ENCODE measurements at regions not wholly inside any gene's neighbourhood (a gene's known extent, or its start where the extent isn't known, plus 50 kb on each side); places are given as distances from the start of the nearest gene placed in this dataset.
"Not testable (repeated sequence)": the region's sequence is repeated elsewhere in the genome, so short reads cannot be mapped to it uniquely, and the experiment has no call there.

GRCh38 chr2:145752091-145752806 is 1232.3 kb upstream of the ZEB2 start:
- FAIRE-seq: no peak

GRCh38 chr2:145751629-145752028 is 1231.7 kb upstream of the ZEB2 start:
- FAIRE-seq: no peak

- FAIRE-seq: no peak
Measured at GRCh38 chr2:145751155-145751554, 1231.2 kb upstream of the ZEB2 start.

- no peak for FAIRE-seq
Measured at GRCh38 chr2:145750612-145751011, 1230.7 kb upstream of the ZEB2 start.

- FAIRE-seq: no peak
Measured at GRCh38 chr2:145750144-145750543, 1230.2 kb upstream of the ZEB2 start.

- no peak for FAIRE-seq
Measured at GRCh38 chr2:145749556-145749955, 1229.6 kb upstream of the ZEB2 start.

GRCh38 chr2:145748927-145749326 is 1229.0 kb upstream of the ZEB2 start:
- no peak for FAIRE-seq

GRCh38 chr2:145747715-145748114 is 1227.8 kb upstream of the ZEB2 start:
- no peak for FAIRE-seq

- not testable (repeated sequence) for FAIRE-seq
Measured at GRCh38 chr2:145745387-145745721, 1225.4 kb upstream of the ZEB2 start.

GRCh38 chr2:145744541-145745386 is 1224.8 kb upstream of the ZEB2 start:
- no peak for FAIRE-seq

- FAIRE-seq: no peak
Measured at GRCh38 chr2:145743011-145743410, 1223.1 kb upstream of the ZEB2 start.

GRCh38 chr2:145741636-145742035 is 1221.7 kb upstream of the ZEB2 start:
- no peak for FAIRE-seq

- FAIRE-seq: no peak
Measured at GRCh38 chr2:145741181-145741580, 1221.3 kb upstream of the ZEB2 start.

- no peak for FAIRE-seq
Measured at GRCh38 chr2:145740302-145740701, 1220.4 kb upstream of the ZEB2 start.

- FAIRE-seq: no peak
Measured at GRCh38 chr2:145739681-145740080, 1219.8 kb upstream of the ZEB2 start.

- no peak for FAIRE-seq
Measured at GRCh38 chr2:145736871-145737270, 1217.0 kb upstream of the ZEB2 start.

- FAIRE-seq: no peak
Measured at GRCh38 chr2:145731467-145731866, 1211.5 kb upstream of the ZEB2 start.

- FAIRE-seq: no peak
Measured at GRCh38 chr2:145729993-145730770, 1210.3 kb upstream of the ZEB2 start.

GRCh38 chr2:145729481-145729880 is 1209.6 kb upstream of the ZEB2 start:
- FAIRE-seq: no peak

- no peak for FAIRE-seq
Measured at GRCh38 chr2:145728511-145728910, 1208.6 kb upstream of the ZEB2 start.

GRCh38 chr2:145725876-145726275 is 1206.0 kb upstream of the ZEB2 start:
- no peak for FAIRE-seq

- no peak for FAIRE-seq
Measured at GRCh38 chr2:145724311-145724898, 1204.5 kb upstream of the ZEB2 start.

GRCh38 chr2:145723872-145724271 is 1204.0 kb upstream of the ZEB2 start:
- FAIRE-seq: no peak

Data from islet of Langerhans (tissue), 1 donor.